ENCODE measurements at regions not wholly inside any gene's neighbourhood (a gene's known extent, or its start where the extent isn't known, plus 50 kb on each side); places are given as distances from the start of the nearest gene placed in this dataset.
A peak's percentile ranks its signal among the peaks of the same experiment; 100 is the strongest.

GRCh38 chr2:37566517-37566981 is 104.9 kb downstream of the CDC42EP3 start:
- POLR2A ChIA-PET: no interaction called here
- no peak overlapping the region; the same call in 1 of the 2 replicates for H3K27ac Mint-ChIP-seq

GRCh38 chr2:37568565-37568964 is 102.9 kb downstream of the CDC42EP3 start:
- POLR2A ChIA-PET: no interaction called here
- CTCF ChIA-PET: no interaction called here
- H3K4me3 Mint-ChIP-seq: no peak overlapping the region
- TF ChIP-seq PRDM15 (CRISPR knock-in tag; IDR thresholded peaks at IDR 0.05) (no peak), ZNF396 (CRISPR knock-in tag; IDR thresholded peaks at IDR 0.05; ENCODE audit: borderline replicate concordance) (no peak), ZSCAN18 (CRISPR knock-in tag; IDR thresholded peaks at IDR 0.05) (no peak), SP1 (CRISPR knock-in tag; conservative IDR thresholded peaks at IDR 0.05) (no peak), TEAD1 (CRISPR knock-in tag; IDR thresholded peaks at IDR 0.05) (no peak), AR (CRISPR knock-in tag; IDR thresholded peaks at IDR 0.05) (no peak), TEAD4 (CRISPR knock-in tag; IDR thresholded peaks at IDR 0.05) (no peak), E2F5 (CRISPR knock-in tag; IDR thresholded peaks at IDR 0.05) (no peak), MXD4 (CRISPR knock-in tag; IDR thresholded peaks at IDR 0.05; ENCODE audit: borderline replicate concordance) (no peak), IRF2 (CRISPR knock-in tag; IDR thresholded peaks at IDR 0.05; ENCODE audit: borderline replicate concordance, low read depth) (no peak), MAX (CRISPR knock-in tag; IDR thresholded peaks at IDR 0.05) (no peak), ZNF512 (CRISPR knock-in tag; IDR thresholded peaks at IDR 0.05; ENCODE audit: borderline replicate concordance) (no peak)

More at GRCh38 chr2:37566517-37566981, 104.9 kb downstream of the CDC42EP3 start:
- DNase-seq (ENCODE audit: low spot score): no peak
- Mint-ChIP-seq H3K4me3 (no peak overlapping the region), H3K9me3 (peaks cover 10% of the 10 kb centered on the region), H3K36me3 (no peaks in the 10 kb centered on the region), H3K27me3 (ENCODE audit: low read depth) (no peaks in the 10 kb centered on the region), H3K4me1 (peaks cover 13% of the 10 kb centered on the region)
- ATAC-seq: no peak
- CTCF ChIA-PET: no interaction called here
- TF ChIP-seq TCF7 (CRISPR knock-in tag; IDR thresholded peaks at IDR 0.05; ENCODE audit: low read depth): no peak
- no peak for TF ChIP-seq GTF2I (CRISPR knock-in tag; conservative IDR thresholded peaks at IDR 0.05)
- peak; percentile 71; the same call in 1 of the 2 replicates for TF ChIP-seq ZNF317 (CRISPR knock-in tag; IDR thresholded peaks at IDR 0.05; ENCODE audit: borderline replicate concordance, low read depth)
- TF ChIP-seq ZNF532 (CRISPR knock-in tag; IDR thresholded peaks at IDR 0.05; ENCODE audit: borderline replicate concordance): no peak
- TF ChIP-seq ELF4 (CRISPR knock-in tag; IDR thresholded peaks at IDR 0.05; ENCODE audit: low read depth): no peak

More at GRCh38 chr2:37568565-37568964, 102.9 kb downstream of the CDC42EP3 start:
- no peak overlapping the region for H3K27ac Mint-ChIP-seq
- no peaks in the 10 kb centered on the region for H3K36me3 Mint-ChIP-seq
- H3K27me3 Mint-ChIP-seq (ENCODE audit: low read depth): no peaks in the 10 kb centered on the region
- peaks cover 6% of the 10 kb centered on the region for H3K4me1 Mint-ChIP-seq
- no peak for ATAC-seq
- H3K9me3 Mint-ChIP-seq: peaks cover 10% of the 10 kb centered on the region
- no peak for DNase-seq (ENCODE audit: low spot score)

Measured in WTC11 (cell line).